ENCODE measurements at regions not wholly inside any gene's neighbourhood (a gene's known extent, or its start where the extent isn't known, plus 50 kb on each side); places are given as distances from the start of the nearest gene placed in this dataset.

- Histone ChIP-seq H3K27ac (no peak overlapping the region), H3K4me2 (no peak overlapping the region), H4K20me1 (ENCODE audit: insufficient read depth) (no peaks in the 10 kb centered on the region), H3K4me1 (ENCODE audit: low read depth, poor library complexity, severe bottlenecking) (no peaks in the 10 kb centered on the region), H3K79me2 (ENCODE audit: insufficient read depth, low read depth) (no peaks in the 10 kb centered on the region), H3K36me3 (ENCODE audit: insufficient read depth) (no peaks in the 10 kb centered on the region), H2AFZ (ENCODE audit: low read depth) (no peak overlapping the region), H3K9ac (no peak overlapping the region), H3K27me3 (ENCODE audit: insufficient read depth, low read depth) (no peaks in the 10 kb centered on the region), H3K4me3 (IDR thresholded peaks at IDR 0.05; ENCODE audit: insufficient read depth, low read depth, low read length) (no peak overlapping the region)
- TF ChIP-seq CTCF (conservative IDR thresholded peaks at IDR 0.05; ENCODE audit: low read depth, low read length), result no peak
Measured at GRCh38 chr4:178448372-178449035, 1006.3 kb upstream of the AGA start.

GRCh38 chr4:178450614-178451013 lies 1008.4 kb upstream of the AGA start:
- H3K4me2 ChIP-seq, result no peak overlapping the region
- no peak overlapping the region for H3K9ac ChIP-seq
- H3K4me3 ChIP-seq (IDR thresholded peaks at IDR 0.05; ENCODE audit: insufficient read depth, low read depth, low read length), result no peak overlapping the region
- no peaks in the 10 kb centered on the region for H3K79me2 ChIP-seq (ENCODE audit: insufficient read depth, low read depth)
- no peaks in the 10 kb centered on the region for H3K27me3 ChIP-seq (ENCODE audit: insufficient read depth, low read depth)
- no peak overlapping the region for H2AFZ ChIP-seq (ENCODE audit: low read depth)
- H3K27ac ChIP-seq, result no peak overlapping the region
- TF ChIP-seq CTCF (conservative IDR thresholded peaks at IDR 0.05; ENCODE audit: low read depth, low read length), result no peak
- no peaks in the 10 kb centered on the region for H3K36me3 ChIP-seq (ENCODE audit: insufficient read depth)
- no peaks in the 10 kb centered on the region for H4K20me1 ChIP-seq (ENCODE audit: insufficient read depth)
- no peaks in the 10 kb centered on the region for H3K4me1 ChIP-seq (ENCODE audit: low read depth, poor library complexity, severe bottlenecking)

GRCh38 chr4:178453057-178453456 lies 1010.8 kb upstream of the AGA start:
- Histone ChIP-seq H3K36me3 (ENCODE audit: insufficient read depth) (no peaks in the 10 kb centered on the region), H2AFZ (ENCODE audit: low read depth) (no peak overlapping the region), H3K27ac (no peak overlapping the region), H3K4me2 (no peak overlapping the region), H4K20me1 (ENCODE audit: insufficient read depth) (no peaks in the 10 kb centered on the region), H3K9ac (no peak overlapping the region), H3K4me1 (ENCODE audit: low read depth, poor library complexity, severe bottlenecking) (no peaks in the 10 kb centered on the region), H3K4me3 (IDR thresholded peaks at IDR 0.05; ENCODE audit: insufficient read depth, low read depth, low read length) (no peak overlapping the region), H3K79me2 (ENCODE audit: insufficient read depth, low read depth) (no peaks in the 10 kb centered on the region), H3K27me3 (ENCODE audit: insufficient read depth, low read depth) (no peaks in the 10 kb centered on the region)
- TF ChIP-seq CTCF (conservative IDR thresholded peaks at IDR 0.05; ENCODE audit: low read depth, low read length), result no peak

GRCh38 chr4:178457286-178457685 lies 1015.0 kb upstream of the AGA start:
- TF ChIP-seq CTCF (conservative IDR thresholded peaks at IDR 0.05; ENCODE audit: low read depth, low read length), result no peak
- H2AFZ ChIP-seq (ENCODE audit: low read depth), result no peak overlapping the region
- H3K4me1 ChIP-seq (ENCODE audit: low read depth, poor library complexity, severe bottlenecking), result no peaks in the 10 kb centered on the region
- H3K4me2 ChIP-seq, result no peak overlapping the region
- no peaks in the 10 kb centered on the region for H3K27me3 ChIP-seq (ENCODE audit: insufficient read depth, low read depth)
- no peaks in the 10 kb centered on the region for H3K36me3 ChIP-seq (ENCODE audit: insufficient read depth)
- no peak overlapping the region for H3K27ac ChIP-seq
- H4K20me1 ChIP-seq (ENCODE audit: insufficient read depth), result no peaks in the 10 kb centered on the region
- no peak overlapping the region for H3K9ac ChIP-seq
- no peak overlapping the region for H3K4me3 ChIP-seq (IDR thresholded peaks at IDR 0.05; ENCODE audit: insufficient read depth, low read depth, low read length)
- H3K79me2 ChIP-seq (ENCODE audit: insufficient read depth, low read depth), result no peaks in the 10 kb centered on the region

All from KMS-11 (cell line).